IMR-90 (cell line): ENCODE measurements at regions not wholly inside any gene's neighbourhood (a gene's known extent, or its start where the extent isn't known, plus 50 kb on each side); places are given as distances from the start of the nearest gene placed in this dataset.

Experiments
- ATAC-seq: fragments of 200-7000 bp; cut with Tn5 transposase; 2 replicates; pipeline ENCODE4 v1.9.1; 2020; ENCODE audit warnings: low read depth, mild to moderate bottlenecking, moderate library complexity
- BruUV-seq: library from RNA; stranded (reverse); fragments of 400-500 nt; replicated peaks from 2 replicates; lab custom pipeline; 2021; lab: Mats Ljungman, UMichigan
- CTCF ChIA-PET: fragments of 300-600 bp; formaldehyde crosslinking; extraction: SDS; loops from one replicate; lab custom pipeline; 2021; ENCODE audit warnings: antibody characterized with exemption; lab: Yijun Ruan, JAX
- POLR2A ChIA-PET: fragments of 300-600 bp; sonication (Branson Sonifier 250); formaldehyde crosslinking; loops from one replicate; lab custom pipeline; 2022; ENCODE audit warnings: antibody characterized with exemption; ENCODE audit not compliant: unreplicated experiment; lab: Charles Lee
- DNase-seq: peaks from one replicate; pipeline ENCODE4 v3.0.0; 2013
- H2AFZ ChIP-seq: replicated peaks from 2 replicates; pipeline ENCODE3; 2013; ENCODE audit warnings: low read length, mild to moderate bottlenecking; ENCODE audit not compliant: poor library complexity
- H2AK5ac ChIP-seq: 2 replicates; pipeline ENCODE4 v1.6.1; 2013; ENCODE audit warnings: low read depth, low read length, inconsistent platforms
- H2AK9ac ChIP-seq: replicated peaks from 2 replicates; pipeline ENCODE3; 2013; ENCODE audit warnings: mild to moderate bottlenecking, low read depth, low read length, moderate library complexity; ENCODE audit not compliant: poor library complexity
- H2BK120ac ChIP-seq: 2 replicates; pipeline ENCODE4 v1.6.1; 2013; ENCODE audit warnings: low read depth, low read length, inconsistent platforms
- H2BK15ac ChIP-seq: 3 replicates; pipeline ENCODE4 v1.6.1; 2013; ENCODE audit warnings: low read depth, low read length, inconsistent platforms
- H2BK20ac ChIP-seq: 2 replicates; pipeline ENCODE4 v1.6.1; 2013; ENCODE audit warnings: low read depth, mild to moderate bottlenecking, inconsistent platforms, low read length, moderate library complexity
- H2BK5ac ChIP-seq: 2 replicates; pipeline ENCODE4 v1.6.1; 2013; ENCODE audit warnings: mild to moderate bottlenecking, low read depth, low read length, inconsistent platforms; ENCODE audit not compliant: poor library complexity, severe bottlenecking
- H3K14ac ChIP-seq: replicated peaks from 2 replicates; pipeline ENCODE4 v1.6.1; 2013; ENCODE audit warnings: low read depth, low read length, inconsistent platforms
- H3K18ac ChIP-seq: 2 replicates; pipeline ENCODE4 v1.6.1; 2013; ENCODE audit warnings: low read depth, low read length, control low read depth
- H3K23ac ChIP-seq: 2 replicates; pipeline ENCODE4 v1.6.1; 2013; ENCODE audit warnings: low read depth, low read length, inconsistent platforms
- H3K27ac ChIP-seq: 2 replicates; pipeline ENCODE4 v1.5.1; 2013; ENCODE audit warnings: mild to moderate bottlenecking, control low read depth, low read length; ENCODE audit not compliant: insufficient read depth
- H3K27me3 ChIP-seq: 2 replicates; pipeline ENCODE4 v1.6.1; 2013; ENCODE audit warnings: low read length; ENCODE audit not compliant: control insufficient read depth, insufficient read depth
- H3K36me3 ChIP-seq: 2 replicates; pipeline ENCODE4 v1.6.1; 2013; ENCODE audit warnings: low read length, mixed read lengths; ENCODE audit not compliant: control insufficient read depth, insufficient read depth
- H3K4ac ChIP-seq: 2 replicates; pipeline ENCODE4 v1.6.1; 2013; ENCODE audit warnings: low read depth, low read length, inconsistent platforms
- H3K4me1 ChIP-seq: 2 replicates; pipeline ENCODE4 v1.6.1; 2013; ENCODE audit warnings: low read length, mixed read lengths; ENCODE audit not compliant: control insufficient read depth, insufficient read depth
- H3K4me2 ChIP-seq: 2 replicates; pipeline ENCODE4 v1.6.1; 2013; ENCODE audit warnings: low read depth, mild to moderate bottlenecking, control low read depth, low read length, moderate library complexity
- H3K4me3 ChIP-seq: 2 replicates; pipeline ENCODE4 v1.5.1; 2013; ENCODE audit warnings: low read depth, mild to moderate bottlenecking, control low read depth, low read length, moderate library complexity; ENCODE audit not compliant: insufficient read depth
- H3K56ac ChIP-seq: 2 replicates; pipeline ENCODE4 v1.6.1; 2013; ENCODE audit warnings: low read length, inconsistent platforms; ENCODE audit not compliant: insufficient read depth; ENCODE audit errors: extremely low read depth
- H3K79me1 ChIP-seq, 2 experiments: 2 replicates each; pipeline ENCODE4 v1.6.1; 2013; ENCODE audit warnings: low read length in 2 of 2, inconsistent platforms in 1 of 2, low read depth in 1 of 2
- H3K9ac ChIP-seq: 2 replicates; pipeline ENCODE4 v1.6.1; 2013; ENCODE audit warnings: low read depth, low read length, control low read depth
- H3K9me1 ChIP-seq: 2 replicates; pipeline ENCODE4 v1.6.1; 2013; ENCODE audit warnings: low read length, inconsistent platforms; ENCODE audit not compliant: insufficient read depth
- H3K9me3 ChIP-seq: 2 replicates; pipeline ENCODE4 v1.6.1; 2013; ENCODE audit warnings: low read length; ENCODE audit not compliant: control insufficient read depth, insufficient read depth
- H4K20me1 ChIP-seq: 2 replicates; pipeline ENCODE4 v1.6.1; 2013; ENCODE audit warnings: low read length, inconsistent platforms; ENCODE audit not compliant: insufficient read depth
- H4K5ac ChIP-seq: 2 replicates; pipeline ENCODE4 v1.6.1; 2013; ENCODE audit warnings: mild to moderate bottlenecking, low read depth, low read length, control low read depth
- H4K8ac ChIP-seq, 2 experiments: 2 replicates each; pipeline ENCODE4 v1.6.1; 2013; ENCODE audit warnings: low read depth in 2 of 2, low read length in 2 of 2, control low read depth in 1 of 2, inconsistent platforms in 1 of 2
- H4K91ac ChIP-seq: 2 replicates; pipeline ENCODE4 v1.6.1; 2013; ENCODE audit warnings: low read depth, low read length, inconsistent platforms; ENCODE audit not compliant: insufficient read depth
- CHD1 ChIP-seq: IDR thresholded peaks from 2 replicates; pipeline ENCODE4 v1.6.1; 2012; ENCODE audit warnings: low read depth, low read length, improper control_type of control experiment
- FOS ChIP-seq: fragments of 150-350 bp; IDR thresholded peaks from 2 replicates; pipeline ENCODE4 v1.6.1; 2016; ENCODE audit warnings: low read depth, low read length
- MAFK ChIP-seq: IDR thresholded peaks from 2 replicates; pipeline ENCODE4 v1.6.1; 2012; ENCODE audit warnings: low read depth, low read length, improper control_type of control experiment
- MXI1 ChIP-seq: IDR thresholded peaks from 2 replicates; pipeline ENCODE4 v1.6.1; 2012; ENCODE audit warnings: low read depth, mild to moderate bottlenecking, low read length, moderate library complexity, borderline replicate concordance
- RCOR1 ChIP-seq: IDR thresholded peaks from 2 replicates; pipeline ENCODE4 v1.6.1; 2012; ENCODE audit warnings: mild to moderate bottlenecking, low read length, improper control_type of control experiment; ENCODE audit not compliant: insufficient replicate concordance
- RFX5 ChIP-seq: IDR thresholded peaks from 2 replicates; pipeline ENCODE4 v1.8.0; 2012; ENCODE audit warnings: low read depth, mild to moderate bottlenecking, low read length, moderate library complexity
- SMC3 ChIP-seq: fragments of 150-350 bp; IDR thresholded peaks from 2 replicates; pipeline ENCODE4 v1.6.1; 2016; ENCODE audit warnings: low read depth, mild to moderate bottlenecking, antibody characterized with exemption, low read length, moderate library complexity
- WGBS, 2 experiments: methylation state at CpG; one replicate each; pipeline versions ENCODE4 v1.1.5 to v1.1.7; 2013; ENCODE audit warnings: missing lambda C conversion rate in 2 of 2; ENCODE audit not compliant: insufficient read length in 1 of 2; ENCODE audit errors: extremely low coverage in 2 of 2; 5-methylcytosine and 5-hydroxymethylcytosine counted together
- dilution Hi-C: fragments of 300-500 bp; cut with HindIII; formaldehyde crosslinking; loops from one replicate; pipeline ENCODE4 v1.14.3; 2018; ENCODE audit warnings: low sequenced_read_pairs; ENCODE audit not compliant: unreplicated experiment
- in situ Hi-C: fragments of 300-500 bp; cut with MboI; formaldehyde crosslinking; loops from 3 replicates; pipeline ENCODE4 v1.14.3; 2019; ENCODE audit warnings: low sequenced_read_pairs, inconsistent platforms, mixed read lengths
- intact Hi-C: fragments of 100-400 bp; cut with micrococcal nuclease; formaldehyde crosslinking; loops from 2 replicates; pipeline ENCODE4 v1.10.0; 2022
- TF ChIP-seq, protein P1 (sequence below): conservative IDR thresholded peaks from 2 replicates; pipeline ENCODE4 v1.5.1; 2012; ENCODE audit warnings: mild to moderate bottlenecking, low read depth, low read length, improper control_type of control experiment

DNA sequence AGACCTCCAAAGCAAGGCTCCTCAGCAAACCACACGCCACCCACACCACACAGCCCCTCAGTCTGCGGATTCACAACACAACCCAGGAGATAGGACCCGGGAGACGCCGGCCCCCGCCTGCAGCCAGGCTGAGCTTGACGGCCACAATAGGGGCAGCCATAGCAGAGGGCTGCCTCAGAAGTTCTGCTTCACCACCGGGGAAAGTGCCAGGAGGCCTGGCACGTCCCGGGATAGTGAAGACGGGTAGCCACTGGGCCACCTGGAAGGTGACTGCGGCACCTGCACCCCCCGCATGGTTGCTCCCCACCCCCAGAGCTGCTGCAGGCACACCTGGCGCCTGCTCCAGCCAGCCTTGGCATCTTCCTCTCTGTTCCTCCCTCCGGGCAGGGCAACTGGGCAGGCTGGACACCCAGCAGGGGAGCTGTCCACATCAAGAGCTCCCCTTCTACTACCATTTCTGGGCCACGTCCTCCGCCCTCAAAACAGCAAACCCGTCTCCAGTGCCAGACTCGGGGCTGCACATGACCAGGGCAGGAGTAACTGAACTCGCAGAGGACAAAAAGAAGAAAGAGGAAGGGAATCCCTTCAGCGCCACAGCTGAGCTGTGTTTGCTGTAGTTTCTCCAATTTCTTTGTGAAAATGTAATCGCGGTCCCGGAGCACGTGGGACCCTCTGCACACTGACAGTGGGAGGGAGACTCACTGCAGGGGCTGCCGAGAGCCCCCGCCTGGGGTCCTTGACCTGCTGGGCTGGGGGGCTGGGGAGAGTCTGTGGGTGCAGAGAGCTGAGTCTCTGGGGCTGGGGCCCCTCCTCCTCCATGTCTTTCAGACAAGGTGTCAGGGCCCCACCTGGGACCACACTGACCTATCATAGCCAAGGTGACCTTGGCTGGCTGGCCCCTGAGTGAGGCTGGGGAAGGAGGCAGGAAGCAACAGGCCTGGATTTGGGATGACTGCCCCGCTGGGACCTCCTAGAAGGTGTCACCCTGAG lies 74.2 kb upstream of the C14orf180 start:
- Histone ChIP-seq H3K27me3 (no peaks in the 10 kb centered on the region), H4K8ac (no peak overlapping the region), H2BK120ac (no peak overlapping the region), H3K27ac (no peak overlapping the region), H3K9me3 (peaks cover 10% of the 10 kb centered on the region), H2BK20ac (no peak overlapping the region), H3K9ac (no peak overlapping the region), H3K18ac (no peak overlapping the region), H2AK9ac (no peak overlapping the region), H3K56ac (no peak overlapping the region), H3K4ac (no peak overlapping the region), H3K79me1 (no peaks in the 10 kb centered on the region), H2BK15ac (no peak overlapping the region), H3K9me1 (no peaks in the 10 kb centered on the region), H4K5ac (no peak overlapping the region), H2BK5ac (no peak overlapping the region), H3K4me2 (no peak overlapping the region), H4K91ac (no peak overlapping the region), H3K23ac (no peak overlapping the region), H2AK5ac (no peak overlapping the region), H3K4me3 (no peak overlapping the region), H3K36me3 (no peaks in the 10 kb centered on the region), H2AFZ (no peak overlapping the region), H3K14ac (no peak overlapping the region), H4K20me1 (no peaks in the 10 kb centered on the region), H3K4me1 (no peaks in the 10 kb centered on the region)
- POLR2A ChIA-PET: no interaction called here
- intact Hi-C loops: no loop called here
- BruUV-seq: no TSS peak
- 53% methylated on average over 6 of the region's 28 CpGs; no CpG with 5 or more reads in 1 of the 2 experiments for WGBS, 2 experiments
- ATAC-seq (no peak), DNase-seq (no peak)
- in situ Hi-C loops: no loop called here
- dilution Hi-C loops: no loop called here
- CTCF ChIA-PET: no interaction called here
- TF ChIP-seq FOS (no peak), MXI1 (no peak), MAFK (no peak), RFX5 (no peak), SMC3 (no peak), RCOR1 (no peak), CHD1 (no peak)
- TF ChIP-seq, protein P1, sequence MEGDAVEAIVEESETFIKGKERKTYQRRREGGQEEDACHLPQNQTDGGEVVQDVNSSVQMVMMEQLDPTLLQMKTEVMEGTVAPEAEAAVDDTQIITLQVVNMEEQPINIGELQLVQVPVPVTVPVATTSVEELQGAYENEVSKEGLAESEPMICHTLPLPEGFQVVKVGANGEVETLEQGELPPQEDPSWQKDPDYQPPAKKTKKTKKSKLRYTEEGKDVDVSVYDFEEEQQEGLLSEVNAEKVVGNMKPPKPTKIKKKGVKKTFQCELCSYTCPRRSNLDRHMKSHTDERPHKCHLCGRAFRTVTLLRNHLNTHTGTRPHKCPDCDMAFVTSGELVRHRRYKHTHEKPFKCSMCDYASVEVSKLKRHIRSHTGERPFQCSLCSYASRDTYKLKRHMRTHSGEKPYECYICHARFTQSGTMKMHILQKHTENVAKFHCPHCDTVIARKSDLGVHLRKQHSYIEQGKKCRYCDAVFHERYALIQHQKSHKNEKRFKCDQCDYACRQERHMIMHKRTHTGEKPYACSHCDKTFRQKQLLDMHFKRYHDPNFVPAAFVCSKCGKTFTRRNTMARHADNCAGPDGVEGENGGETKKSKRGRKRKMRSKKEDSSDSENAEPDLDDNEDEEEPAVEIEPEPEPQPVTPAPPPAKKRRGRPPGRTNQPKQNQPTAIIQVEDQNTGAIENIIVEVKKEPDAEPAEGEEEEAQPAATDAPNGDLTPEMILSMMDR: no peak
